Liver (tissue), 8 donors: ENCODE measurements at regions not wholly inside any gene's neighbourhood (a gene's known extent, or its start where the extent isn't known, plus 50 kb on each side); places are given as distances from the start of the nearest gene placed in this dataset.

Experiments used
- DNase-seq: peaks from one replicate; pipeline ENCODE4 v3.0.0-alpha.2; 2017; ENCODE audit warnings: low spot score
- H3K27ac ChIP-seq, 2 donors: one replicate each; pipeline ENCODE4 v1.7.0; 2013; ENCODE audit warnings: inconsistent platforms in 2 of 2, low read length in 2 of 2, control low read depth in 1 of 2, low read depth in 1 of 2, mild to moderate bottlenecking in 1 of 2
- H3K27me3 ChIP-seq, 4 donors: one replicate each; pipeline versions ENCODE4 v1.6.1 to v1.7.0; 2013; ENCODE audit warnings: low read length in 3 of 4, inconsistent platforms in 1 of 4, mild to moderate bottlenecking in 1 of 4, moderate library complexity in 1 of 4; ENCODE audit not compliant: control insufficient read depth in 4 of 4, insufficient read depth in 4 of 4
- H3K36me3 ChIP-seq, 4 donors: one replicate each; pipeline versions ENCODE4 v1.6.1 to v1.7.0; 2013; ENCODE audit warnings: low read length in 3 of 4, mild to moderate bottlenecking in 3 of 4, low read depth in 1 of 4, moderate library complexity in 1 of 4; ENCODE audit not compliant: control insufficient read depth in 4 of 4, insufficient read depth in 3 of 4
- H3K4me1 ChIP-seq, 4 donors: one replicate each; pipeline versions ENCODE4 v1.6.1 to v1.7.0; 2013; ENCODE audit warnings: low read length in 3 of 4, mild to moderate bottlenecking in 3 of 4, moderate library complexity in 1 of 4; ENCODE audit not compliant: control insufficient read depth in 4 of 4, insufficient read depth in 4 of 4
- H3K4me3 ChIP-seq, 3 donors: one replicate each; pipeline versions ENCODE4 v1.6.1 to v1.7.0; 2013; ENCODE audit warnings: low read length in 3 of 3, control low read depth in 1 of 3, low read depth in 1 of 3, mild to moderate bottlenecking in 1 of 3
- H3K9ac ChIP-seq, 2 donors: one replicate each; pipeline ENCODE4 v1.7.0; 2013; ENCODE audit warnings: low read length in 2 of 2, mild to moderate bottlenecking in 2 of 2, moderate library complexity in 2 of 2, control low read depth in 1 of 2, low read depth in 1 of 2
- H3K9me3 ChIP-seq, 4 donors: one replicate each; pipeline versions ENCODE4 v1.6.1 to v1.7.0; 2013; ENCODE audit warnings: low read length in 3 of 4; ENCODE audit not compliant: control insufficient read depth in 4 of 4
- EGR1 ChIP-seq, 2 donors: IDR thresholded peaks; 2 replicates each; pipeline ENCODE4 v1.6.1; 2016 to 2018; ENCODE audit warnings: antibody characterized with exemption in 2 of 2, low read depth in 2 of 2
- FOXA2 ChIP-seq: IDR thresholded peaks from 2 replicates; pipeline ENCODE4 v1.6.1; 2016; ENCODE audit warnings: antibody characterized with exemption
- GABPA ChIP-seq, 2 donors: IDR thresholded peaks in 1 of 2; conservative IDR thresholded peaks in 1 of 2; 2 replicates each; pipeline ENCODE4 v1.6.1; 2016; ENCODE audit warnings: antibody characterized with exemption in 2 of 2, mild to moderate bottlenecking in 1 of 2, moderate library complexity in 1 of 2
- HNF4G ChIP-seq: IDR thresholded peaks from 2 replicates; pipeline ENCODE4 v1.6.1; 2016; ENCODE audit warnings: antibody characterized with exemption
- JUND ChIP-seq, 2 donors: IDR thresholded peaks; 2 replicates each; pipeline ENCODE4 v1.6.1; 2016; ENCODE audit warnings: antibody characterized with exemption in 2 of 2
- RAD21 ChIP-seq, 2 donors: IDR thresholded peaks; 2 replicates each; pipeline ENCODE4 v1.6.1; 2016; ENCODE audit warnings: antibody characterized with exemption in 2 of 2, mild to moderate bottlenecking in 2 of 2
- RXRA ChIP-seq, 2 donors: IDR thresholded peaks; 2 replicates each; pipeline ENCODE4 v1.6.1; 2017 to 2018; ENCODE audit warnings: antibody characterized with exemption in 2 of 2, mild to moderate bottlenecking in 1 of 2
- TAF1 ChIP-seq: conservative IDR thresholded peaks from 2 replicates; pipeline ENCODE4 v1.6.1; 2016; ENCODE audit warnings: antibody characterized with exemption, mild to moderate bottlenecking
- WGBS: extraction: QIAGEN DNeasy Blood & Tissue Kit; methylation state at CpG from one replicate; pipeline ENCODE4 v1.1.7; 2013; 5-methylcytosine and 5-hydroxymethylcytosine counted together
- TF ChIP-seq, protein P1 (sequence below): fragments of 150-350 bp; IDR thresholded peaks from 2 replicates; pipeline ENCODE4 v1.5.1; 2017; ENCODE audit warnings: improper control_type of control experiment, low read depth, low read length; ENCODE audit not compliant: missing input control
- TF ChIP-seq, protein P2 (sequence below): IDR thresholded peaks from 2 replicates; pipeline ENCODE4 v1.6.1; 2016; ENCODE audit warnings: antibody characterized with exemption
- TF ChIP-seq, protein P3 (sequence below): IDR thresholded peaks from 2 replicates; pipeline ENCODE4 v1.6.1; 2016; ENCODE audit warnings: antibody characterized with exemption, mild to moderate bottlenecking
- donor health status: healthy.
- donor health status: healthy.
- donor health status: healthy.
- donor health status: healthy.
- donor health status: healthy.

DNA sequence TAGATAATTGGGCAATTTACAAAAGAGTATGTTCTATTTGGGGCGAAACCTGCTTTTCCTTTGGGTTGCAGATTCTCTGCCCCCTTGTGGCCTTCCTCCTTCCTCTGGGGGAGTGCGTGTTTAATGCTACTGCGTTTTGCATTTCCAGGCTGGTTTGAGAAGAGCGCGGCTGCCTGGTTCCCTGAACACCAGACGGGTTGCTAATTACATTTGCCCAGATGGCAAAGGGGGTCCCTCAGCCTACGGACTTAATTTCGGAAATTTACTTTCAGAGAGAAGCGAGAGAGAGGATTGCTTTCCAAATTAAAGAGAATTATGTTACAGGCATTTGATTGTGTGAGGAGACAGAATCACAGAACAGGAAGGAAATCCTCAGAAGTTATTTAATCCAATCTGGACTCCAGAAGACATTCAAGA lies 91.9 kb upstream of the JAZF1 start:
- no peaks in the 10 kb centered on the region for H3K4me1 ChIP-seq
- H3K27me3 ChIP-seq = no peaks in the 10 kb centered on the region
- WGBS = 10% methylated on average over 9 of the region's 9 CpGs
- H3K9me3 ChIP-seq = no peaks in the 10 kb centered on the region
- no peak for TF ChIP-seq RXRA (IDR thresholded peaks at IDR 0.05)
- TF ChIP-seq FOXA2 = no peak
- TF ChIP-seq, protein P1, sequence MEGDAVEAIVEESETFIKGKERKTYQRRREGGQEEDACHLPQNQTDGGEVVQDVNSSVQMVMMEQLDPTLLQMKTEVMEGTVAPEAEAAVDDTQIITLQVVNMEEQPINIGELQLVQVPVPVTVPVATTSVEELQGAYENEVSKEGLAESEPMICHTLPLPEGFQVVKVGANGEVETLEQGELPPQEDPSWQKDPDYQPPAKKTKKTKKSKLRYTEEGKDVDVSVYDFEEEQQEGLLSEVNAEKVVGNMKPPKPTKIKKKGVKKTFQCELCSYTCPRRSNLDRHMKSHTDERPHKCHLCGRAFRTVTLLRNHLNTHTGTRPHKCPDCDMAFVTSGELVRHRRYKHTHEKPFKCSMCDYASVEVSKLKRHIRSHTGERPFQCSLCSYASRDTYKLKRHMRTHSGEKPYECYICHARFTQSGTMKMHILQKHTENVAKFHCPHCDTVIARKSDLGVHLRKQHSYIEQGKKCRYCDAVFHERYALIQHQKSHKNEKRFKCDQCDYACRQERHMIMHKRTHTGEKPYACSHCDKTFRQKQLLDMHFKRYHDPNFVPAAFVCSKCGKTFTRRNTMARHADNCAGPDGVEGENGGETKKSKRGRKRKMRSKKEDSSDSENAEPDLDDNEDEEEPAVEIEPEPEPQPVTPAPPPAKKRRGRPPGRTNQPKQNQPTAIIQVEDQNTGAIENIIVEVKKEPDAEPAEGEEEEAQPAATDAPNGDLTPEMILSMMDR = peak; percentile 59
- no peak for TF ChIP-seq TAF1
- no peak for TF ChIP-seq JUND (IDR thresholded peaks at IDR 0.05)
- TF ChIP-seq, protein P2, sequence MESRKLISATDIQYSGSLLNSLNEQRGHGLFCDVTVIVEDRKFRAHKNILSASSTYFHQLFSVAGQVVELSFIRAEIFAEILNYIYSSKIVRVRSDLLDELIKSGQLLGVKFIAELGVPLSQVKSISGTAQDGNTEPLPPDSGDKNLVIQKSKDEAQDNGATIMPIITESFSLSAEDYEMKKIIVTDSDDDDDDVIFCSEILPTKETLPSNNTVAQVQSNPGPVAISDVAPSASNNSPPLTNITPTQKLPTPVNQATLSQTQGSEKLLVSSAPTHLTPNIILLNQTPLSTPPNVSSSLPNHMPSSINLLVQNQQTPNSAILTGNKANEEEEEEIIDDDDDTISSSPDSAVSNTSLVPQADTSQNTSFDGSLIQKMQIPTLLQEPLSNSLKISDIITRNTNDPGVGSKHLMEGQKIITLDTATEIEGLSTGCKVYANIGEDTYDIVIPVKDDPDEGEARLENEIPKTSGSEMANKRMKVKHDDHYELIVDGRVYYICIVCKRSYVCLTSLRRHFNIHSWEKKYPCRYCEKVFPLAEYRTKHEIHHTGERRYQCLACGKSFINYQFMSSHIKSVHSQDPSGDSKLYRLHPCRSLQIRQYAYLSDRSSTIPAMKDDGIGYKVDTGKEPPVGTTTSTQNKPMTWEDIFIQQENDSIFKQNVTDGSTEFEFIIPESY = no peak
- TF ChIP-seq, protein P3, sequence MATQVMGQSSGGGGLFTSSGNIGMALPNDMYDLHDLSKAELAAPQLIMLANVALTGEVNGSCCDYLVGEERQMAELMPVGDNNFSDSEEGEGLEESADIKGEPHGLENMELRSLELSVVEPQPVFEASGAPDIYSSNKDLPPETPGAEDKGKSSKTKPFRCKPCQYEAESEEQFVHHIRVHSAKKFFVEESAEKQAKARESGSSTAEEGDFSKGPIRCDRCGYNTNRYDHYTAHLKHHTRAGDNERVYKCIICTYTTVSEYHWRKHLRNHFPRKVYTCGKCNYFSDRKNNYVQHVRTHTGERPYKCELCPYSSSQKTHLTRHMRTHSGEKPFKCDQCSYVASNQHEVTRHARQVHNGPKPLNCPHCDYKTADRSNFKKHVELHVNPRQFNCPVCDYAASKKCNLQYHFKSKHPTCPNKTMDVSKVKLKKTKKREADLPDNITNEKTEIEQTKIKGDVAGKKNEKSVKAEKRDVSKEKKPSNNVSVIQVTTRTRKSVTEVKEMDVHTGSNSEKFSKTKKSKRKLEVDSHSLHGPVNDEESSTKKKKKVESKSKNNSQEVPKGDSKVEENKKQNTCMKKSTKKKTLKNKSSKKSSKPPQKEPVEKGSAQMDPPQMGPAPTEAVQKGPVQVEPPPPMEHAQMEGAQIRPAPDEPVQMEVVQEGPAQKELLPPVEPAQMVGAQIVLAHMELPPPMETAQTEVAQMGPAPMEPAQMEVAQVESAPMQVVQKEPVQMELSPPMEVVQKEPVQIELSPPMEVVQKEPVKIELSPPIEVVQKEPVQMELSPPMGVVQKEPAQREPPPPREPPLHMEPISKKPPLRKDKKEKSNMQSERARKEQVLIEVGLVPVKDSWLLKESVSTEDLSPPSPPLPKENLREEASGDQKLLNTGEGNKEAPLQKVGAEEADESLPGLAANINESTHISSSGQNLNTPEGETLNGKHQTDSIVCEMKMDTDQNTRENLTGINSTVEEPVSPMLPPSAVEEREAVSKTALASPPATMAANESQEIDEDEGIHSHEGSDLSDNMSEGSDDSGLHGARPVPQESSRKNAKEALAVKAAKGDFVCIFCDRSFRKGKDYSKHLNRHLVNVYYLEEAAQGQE = no peak
- TF ChIP-seq RAD21 (IDR thresholded peaks at IDR 0.05) = peak; percentile 77 to 86
- H3K36me3 ChIP-seq = no peaks in the 10 kb centered on the region
- H3K4me3 ChIP-seq = no peak overlapping the region
- no peak overlapping the region for H3K9ac ChIP-seq
- peak; percentile 64 for DNase-seq
- H3K27ac ChIP-seq = no peak overlapping the region

DNA sequence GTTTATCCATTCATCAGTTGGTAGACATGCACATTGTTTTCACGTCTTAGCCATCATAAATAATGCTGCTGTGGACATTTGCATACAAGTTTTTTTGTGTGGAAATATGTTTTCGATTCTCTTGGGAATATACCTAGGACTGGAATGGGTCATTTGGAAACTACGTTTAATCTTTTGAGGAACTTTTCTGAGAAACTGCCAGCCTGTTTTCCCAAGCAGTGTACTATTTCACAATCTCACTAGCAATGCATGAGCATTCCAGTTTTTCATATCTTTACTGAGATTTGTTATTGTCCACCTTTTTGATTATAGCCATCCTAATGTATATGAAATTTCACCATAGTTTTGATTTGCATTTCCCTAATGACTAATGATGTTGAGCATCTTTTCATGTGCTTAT lies 95.7 kb upstream of the JAZF1 start:
- TF ChIP-seq, protein P1 = no peak
- TF ChIP-seq HNF4G (no peak), EGR1 (IDR thresholded peaks at IDR 0.05; ENCODE audit: low read depth in 2 of 2) (no peak), GABPA (IDR thresholded peaks at IDR 0.05 in 1 of 2, conservative IDR thresholded peaks at IDR 0.05 in 1 of 2) (no peak)
- Histone ChIP-seq H3K36me3 (no peaks in the 10 kb centered on the region), H3K27ac (no peak overlapping the region), H3K9me3 (no peaks in the 10 kb centered on the region), H3K27me3 (no peaks in the 10 kb centered on the region), H3K4me1 (no peaks in the 10 kb centered on the region), H3K4me3 (no peak overlapping the region), H3K9ac (no peak overlapping the region)
- no peak for DNase-seq
- WGBS = 52% methylated on average over 3 of the region's 3 CpGs
